Liver (tissue), 3 donors: ENCODE measurements at regions not wholly inside any gene's neighbourhood (a gene's known extent, or its start where the extent isn't known, plus 50 kb on each side); places are given as distances from the start of the nearest gene placed in this dataset.

Experiments
- EGR1 ChIP-seq, 2 donors: IDR thresholded peaks; 2 replicates each; pipeline ENCODE4 v1.6.1; 2016 to 2018; ENCODE audit warnings: antibody characterized with exemption in 2 of 2, low read depth in 2 of 2
- FOXA1 ChIP-seq: IDR thresholded peaks from 2 replicates; pipeline ENCODE4 v1.6.1; 2016; ENCODE audit warnings: antibody characterized with exemption
- HNF4A ChIP-seq, 2 donors: conservative IDR thresholded peaks; 2 replicates each; pipeline ENCODE4 v1.6.1; 2016; ENCODE audit warnings: antibody characterized with exemption in 2 of 2, mild to moderate bottlenecking in 2 of 2
- MAX ChIP-seq: IDR thresholded peaks from 2 replicates; pipeline ENCODE4 v1.6.1; 2016; ENCODE audit warnings: antibody characterized with exemption
- REST ChIP-seq: IDR thresholded peaks from 2 replicates; pipeline ENCODE4 v1.6.1; 2016; ENCODE audit warnings: antibody characterized with exemption, mild to moderate bottlenecking
- SP1 ChIP-seq: IDR thresholded peaks from 2 replicates; pipeline ENCODE4 v1.6.1; 2018; ENCODE audit warnings: antibody characterized with exemption, mild to moderate bottlenecking
- TAF1 ChIP-seq: conservative IDR thresholded peaks from 2 replicates; pipeline ENCODE4 v1.6.1; 2016; ENCODE audit warnings: antibody characterized with exemption, mild to moderate bottlenecking
- YY1 ChIP-seq: IDR thresholded peaks from 2 replicates; pipeline ENCODE4 v1.6.1; 2016; ENCODE audit warnings: antibody characterized with exemption, mild to moderate bottlenecking
- TF ChIP-seq, protein P1 (sequence below): fragments of 150-350 bp; IDR thresholded peaks from 2 replicates; pipeline ENCODE4 v1.5.1; 2017; ENCODE audit warnings: improper control_type of control experiment, low read depth, low read length; ENCODE audit not compliant: missing input control
- donor health status: healthy.
- donor health status: healthy.

GRCh38 chr2:195537811-195538210 is 119.2 kb upstream of the SLC39A10 start:
- TF ChIP-seq TAF1: no peak
- TF ChIP-seq, protein P1, sequence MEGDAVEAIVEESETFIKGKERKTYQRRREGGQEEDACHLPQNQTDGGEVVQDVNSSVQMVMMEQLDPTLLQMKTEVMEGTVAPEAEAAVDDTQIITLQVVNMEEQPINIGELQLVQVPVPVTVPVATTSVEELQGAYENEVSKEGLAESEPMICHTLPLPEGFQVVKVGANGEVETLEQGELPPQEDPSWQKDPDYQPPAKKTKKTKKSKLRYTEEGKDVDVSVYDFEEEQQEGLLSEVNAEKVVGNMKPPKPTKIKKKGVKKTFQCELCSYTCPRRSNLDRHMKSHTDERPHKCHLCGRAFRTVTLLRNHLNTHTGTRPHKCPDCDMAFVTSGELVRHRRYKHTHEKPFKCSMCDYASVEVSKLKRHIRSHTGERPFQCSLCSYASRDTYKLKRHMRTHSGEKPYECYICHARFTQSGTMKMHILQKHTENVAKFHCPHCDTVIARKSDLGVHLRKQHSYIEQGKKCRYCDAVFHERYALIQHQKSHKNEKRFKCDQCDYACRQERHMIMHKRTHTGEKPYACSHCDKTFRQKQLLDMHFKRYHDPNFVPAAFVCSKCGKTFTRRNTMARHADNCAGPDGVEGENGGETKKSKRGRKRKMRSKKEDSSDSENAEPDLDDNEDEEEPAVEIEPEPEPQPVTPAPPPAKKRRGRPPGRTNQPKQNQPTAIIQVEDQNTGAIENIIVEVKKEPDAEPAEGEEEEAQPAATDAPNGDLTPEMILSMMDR: no peak
- TF ChIP-seq HNF4A (conservative IDR thresholded peaks at IDR 0.05): no peak
- no peak for TF ChIP-seq FOXA1
- TF ChIP-seq REST: no peak
- no peak for TF ChIP-seq YY1
- no peak for TF ChIP-seq MAX
- no peak for TF ChIP-seq EGR1 (IDR thresholded peaks at IDR 0.05; ENCODE audit: low read depth in 2 of 2)
- TF ChIP-seq SP1: no peak
